Body of pancreas (tissue), 4 donors: ENCODE measurements at regions not wholly inside any gene's neighbourhood (a gene's known extent, or its start where the extent isn't known, plus 50 kb on each side); places are given as distances from the start of the nearest gene placed in this dataset.

Source experiments
- CTCF ChIP-seq, 7 experiments: fragments of 450-650 bp in 4 of 7; fragments of 200-600 bp in 3 of 7; sonication (generic) in 3 of 7; IDR thresholded peaks; one replicate each; pipeline ENCODE4 v1.5.1; 2016 to 2019; ENCODE audit warnings: antibody characterized with exemption in 7 of 7
- POLR2A ChIP-seq, 3 donors: fragments of 450-650 bp; IDR thresholded peaks; one replicate each; pipeline ENCODE4 v1.6.1; 2016; ENCODE audit warnings: antibody characterized with exemption in 3 of 3, mild to moderate bottlenecking in 2 of 3

DNA sequence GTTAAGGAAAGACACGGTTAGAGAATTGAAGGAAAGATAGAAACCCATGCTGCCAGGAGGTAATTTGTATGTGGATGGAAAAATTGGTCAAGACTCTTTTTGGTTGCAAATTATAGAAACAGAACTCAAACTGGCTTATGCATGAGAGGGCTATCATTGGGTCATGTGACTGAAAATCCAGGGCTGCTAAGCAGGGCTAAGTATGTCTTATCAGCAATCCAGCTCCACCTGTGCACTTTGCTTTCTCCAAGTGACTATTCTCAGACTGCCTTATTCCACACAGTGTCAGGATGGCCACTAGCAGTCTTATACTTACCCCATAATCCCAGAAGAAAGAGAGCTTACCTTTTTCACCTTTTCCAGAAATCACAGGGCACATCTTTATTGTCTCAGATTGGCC, 113.5 kb downstream of the CBLN1 start:
- TF ChIP-seq CTCF (IDR thresholded peaks at IDR 0.05) (no peak), POLR2A (IDR thresholded peaks at IDR 0.05) (no peak)
